ENCODE measurements at regions not wholly inside any gene's neighbourhood (a gene's known extent, or its start where the extent isn't known, plus 50 kb on each side); places are given as distances from the start of the nearest gene placed in this dataset.

DNA sequence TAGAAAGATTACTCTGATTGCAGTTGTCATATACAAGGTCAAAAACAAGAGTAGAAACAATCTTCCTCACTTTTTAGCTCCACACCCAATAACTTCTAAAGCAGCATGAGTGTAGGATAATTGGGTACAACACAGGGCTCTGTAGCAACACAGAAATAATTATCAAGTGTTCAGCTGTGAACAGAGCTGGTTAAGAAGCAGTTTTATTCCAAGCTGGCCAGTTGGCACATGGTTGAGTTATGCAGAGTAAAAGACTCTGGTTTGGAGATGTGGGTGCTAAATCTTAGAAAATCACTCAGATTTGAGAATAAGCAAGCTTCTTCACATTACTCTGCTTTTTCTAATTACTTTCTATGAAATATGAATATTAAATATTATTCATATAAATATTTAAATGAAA, 118.5 kb downstream of the KIF2B start:
- TF ChIP-seq, protein P1, sequence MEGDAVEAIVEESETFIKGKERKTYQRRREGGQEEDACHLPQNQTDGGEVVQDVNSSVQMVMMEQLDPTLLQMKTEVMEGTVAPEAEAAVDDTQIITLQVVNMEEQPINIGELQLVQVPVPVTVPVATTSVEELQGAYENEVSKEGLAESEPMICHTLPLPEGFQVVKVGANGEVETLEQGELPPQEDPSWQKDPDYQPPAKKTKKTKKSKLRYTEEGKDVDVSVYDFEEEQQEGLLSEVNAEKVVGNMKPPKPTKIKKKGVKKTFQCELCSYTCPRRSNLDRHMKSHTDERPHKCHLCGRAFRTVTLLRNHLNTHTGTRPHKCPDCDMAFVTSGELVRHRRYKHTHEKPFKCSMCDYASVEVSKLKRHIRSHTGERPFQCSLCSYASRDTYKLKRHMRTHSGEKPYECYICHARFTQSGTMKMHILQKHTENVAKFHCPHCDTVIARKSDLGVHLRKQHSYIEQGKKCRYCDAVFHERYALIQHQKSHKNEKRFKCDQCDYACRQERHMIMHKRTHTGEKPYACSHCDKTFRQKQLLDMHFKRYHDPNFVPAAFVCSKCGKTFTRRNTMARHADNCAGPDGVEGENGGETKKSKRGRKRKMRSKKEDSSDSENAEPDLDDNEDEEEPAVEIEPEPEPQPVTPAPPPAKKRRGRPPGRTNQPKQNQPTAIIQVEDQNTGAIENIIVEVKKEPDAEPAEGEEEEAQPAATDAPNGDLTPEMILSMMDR (IDR thresholded peaks at IDR 0.05; ENCODE audit: insufficient read depth, low read length, poor library complexity, severe bottlenecking), result no peak
- TF ChIP-seq EZH2phosphoT487 (conservative IDR thresholded peaks at IDR 0.05; ENCODE audit: low read length), result no peak
